ENCODE measurements at regions not wholly inside any gene's neighbourhood (a gene's known extent, or its start where the extent isn't known, plus 50 kb on each side); places are given as distances from the start of the nearest gene placed in this dataset.

GRCh38 chr6:113161018-113161315, 696.2 kb upstream of the MARCKS start:
- TF ChIP-seq CTCF (IDR thresholded peaks at IDR 0.05; ENCODE audit: low read depth, low read length): no peak
- no peak for DNase-seq (ENCODE audit: low read depth in 1 of 2, low spot score in 1 of 2)
- Histone ChIP-seq H3K27ac (no peak overlapping the region), H3K27me3 (no peaks in the 10 kb centered on the region), H3K36me3 (no peaks in the 10 kb centered on the region), H3K4me1 (ENCODE audit: low read depth) (no peaks in the 10 kb centered on the region), H3K4me3 (no peak overlapping the region), H3K9me3 (ENCODE audit: low read depth) (no peaks in the 10 kb centered on the region)

- H3K9me3 ChIP-seq (ENCODE audit: low read depth): no peaks in the 10 kb centered on the region
- TF ChIP-seq CTCF (IDR thresholded peaks at IDR 0.05; ENCODE audit: low read depth, low read length): no peak
- no peaks in the 10 kb centered on the region for H3K4me1 ChIP-seq (ENCODE audit: low read depth)
- no peaks in the 10 kb centered on the region for H3K27me3 ChIP-seq
- no peak overlapping the region for H3K4me3 ChIP-seq
- no peak for DNase-seq (ENCODE audit: low read depth in 1 of 2, low spot score in 1 of 2)
- H3K36me3 ChIP-seq: no peaks in the 10 kb centered on the region
- H3K27ac ChIP-seq: no peak overlapping the region
Measured at GRCh38 chr6:113162739-113163138, 694.4 kb upstream of the MARCKS start.

- no peaks in the 10 kb centered on the region for H3K27me3 ChIP-seq
- no peak for TF ChIP-seq CTCF (IDR thresholded peaks at IDR 0.05; ENCODE audit: low read depth, low read length)
- DNase-seq (ENCODE audit: low read depth in 1 of 2, low spot score in 1 of 2): no peak
Measured at GRCh38 chr6:113168057-113168456, 689.1 kb upstream of the MARCKS start.

GRCh38 chr6:113169484-113169883, 687.7 kb upstream of the MARCKS start:
- Histone ChIP-seq H3K4me3 (no peak overlapping the region), H3K27ac (no peak overlapping the region), H3K9me3 (ENCODE audit: low read depth) (no peaks in the 10 kb centered on the region), H3K4me1 (ENCODE audit: low read depth) (peaks cover 10% of the 10 kb centered on the region), H3K36me3 (no peaks in the 10 kb centered on the region), H3K27me3 (no peaks in the 10 kb centered on the region)
- DNase-seq (ENCODE audit: low read depth in 1 of 2, low spot score in 1 of 2): peak in 1 of 2 donors; percentile 38
- no peak for TF ChIP-seq CTCF (IDR thresholded peaks at IDR 0.05; ENCODE audit: low read depth, low read length)

More at GRCh38 chr6:113168057-113168456, 689.1 kb upstream of the MARCKS start:
- Histone ChIP-seq H3K4me1 (ENCODE audit: low read depth) (peaks cover 10% of the 10 kb centered on the region), H3K27ac (no peak overlapping the region), H3K36me3 (no peaks in the 10 kb centered on the region), H3K4me3 (no peak overlapping the region), H3K9me3 (ENCODE audit: low read depth) (no peaks in the 10 kb centered on the region)

GRCh38 chr6:113170454-113170853, 686.7 kb upstream of the MARCKS start:
- no peaks in the 10 kb centered on the region for H3K27me3 ChIP-seq
- H3K36me3 ChIP-seq: no peaks in the 10 kb centered on the region
- DNase-seq (ENCODE audit: low read depth in 1 of 2, low spot score in 1 of 2): no peak
- H3K4me1 ChIP-seq (ENCODE audit: low read depth): peaks cover 10% of the 10 kb centered on the region
- H3K27ac ChIP-seq: no peak overlapping the region
- H3K4me3 ChIP-seq: no peak overlapping the region
- no peak for TF ChIP-seq CTCF (IDR thresholded peaks at IDR 0.05; ENCODE audit: low read depth, low read length)
- H3K9me3 ChIP-seq (ENCODE audit: low read depth): no peaks in the 10 kb centered on the region

- Histone ChIP-seq H3K36me3 (no peaks in the 10 kb centered on the region), H3K4me3 (no peak overlapping the region), H3K4me1 (ENCODE audit: low read depth) (peaks cover 10% of the 10 kb centered on the region), H3K27ac (no peak overlapping the region), H3K9me3 (ENCODE audit: low read depth) (no peaks in the 10 kb centered on the region), H3K27me3 (no peaks in the 10 kb centered on the region)
- TF ChIP-seq CTCF (IDR thresholded peaks at IDR 0.05; ENCODE audit: low read depth, low read length): no peak
- DNase-seq (ENCODE audit: low read depth in 1 of 2, low spot score in 1 of 2): no peak
Measured at GRCh38 chr6:113171882-113172281, 685.3 kb upstream of the MARCKS start.
